Gastrocnemius medialis (tissue), 4 donors: ENCODE measurements at regions not wholly inside any gene's neighbourhood (a gene's known extent, or its start where the extent isn't known, plus 50 kb on each side); places are given as distances from the start of the nearest gene placed in this dataset.

ENCODE experiments used
- ATAC-seq, 2 donors: fragments of 150-250 bp; one replicate each; pipeline ENCODE4 v1.9.1; 2016
- DNase-seq, 2 donors: peaks; one replicate each; pipeline ENCODE4 v3.0.0-alpha.2; 2019
- H3K27ac ChIP-seq, 4 donors: fragments of 200-600 bp; sonication (generic); 1 replicate in 1 of 4; 2 replicates in 3 of 4; pipeline ENCODE4 v1.5.1; 2016 to 2018; ENCODE audit warnings: mild to moderate bottlenecking in 2 of 4, moderate library complexity in 1 of 4
- H3K27me3 ChIP-seq, 3 donors: fragments of 200-600 bp; sonication (generic) in 2 of 3; 1 replicate in 1 of 3; 2 replicates in 2 of 3; pipeline versions ENCODE4 v1.5.1 to v1.6.0; 2016 to 2019; ENCODE audit warnings: mild to moderate bottlenecking in 1 of 3, moderate library complexity in 1 of 3
- H3K36me3 ChIP-seq, 2 donors: fragments of 200-600 bp; sonication (generic) in 1 of 2; one replicate each; pipeline ENCODE4 v1.5.1; 2017 to 2018
- H3K4me1 ChIP-seq, 2 donors: fragments of 200-600 bp; sonication (generic) in 1 of 2; one replicate each; pipeline ENCODE4 v1.5.1; 2016 to 2017; ENCODE audit warnings: mild to moderate bottlenecking in 2 of 2
- H3K4me3 ChIP-seq, 4 donors: fragments of 200-600 bp; sonication (generic) in 3 of 4; 1 replicate in 1 of 4; 2 replicates in 3 of 4; pipeline ENCODE4 v1.5.1; 2016 to 2019; ENCODE audit warnings: mild to moderate bottlenecking in 2 of 4
- H3K9me3 ChIP-seq, 3 donors: fragments of 200-600 bp; sonication (generic) in 2 of 3; 1 replicate in 1 of 3; 2 replicates in 2 of 3; pipeline ENCODE4 v1.5.1; 2016 to 2019
- POLR2A ChIP-seq, 2 donors: fragments of 450-650 bp; IDR thresholded peaks; one replicate each; pipeline ENCODE4 v1.6.1; 2017; ENCODE audit warnings: antibody characterized with exemption in 2 of 2, mild to moderate bottlenecking in 2 of 2, moderate library complexity in 2 of 2
- in situ Hi-C, 4 donors: fragments of 200-750 bp; cut with MboI; loops; one replicate each; pipeline versions ENCODE4 v1.15.0 to v1.8.0; 2017; ENCODE audit warnings: low sequenced_read_pairs in 4 of 4
- intact Hi-C: fragments of 100-400 bp; cut with DNase I; formaldehyde crosslinking; loops from one replicate; pipeline ENCODE4 v1.15.1; 2023; ENCODE audit warnings: low total_unique reads
- TF ChIP-seq, protein P1 (sequence below), 5 experiments: fragments of 450-650 bp in 3 of 5; fragments of 200-600 bp in 2 of 5; sonication (generic) in 2 of 5; IDR thresholded peaks in 4 of 5; conservative IDR thresholded peaks in 1 of 5; 1 replicate in 4 of 5; 2 replicates in 1 of 5; pipeline ENCODE4 v1.5.1; 2016 to 2019; ENCODE audit warnings: antibody characterized with exemption in 5 of 5, mild to moderate bottlenecking in 3 of 5, moderate library complexity in 3 of 5

DNA sequence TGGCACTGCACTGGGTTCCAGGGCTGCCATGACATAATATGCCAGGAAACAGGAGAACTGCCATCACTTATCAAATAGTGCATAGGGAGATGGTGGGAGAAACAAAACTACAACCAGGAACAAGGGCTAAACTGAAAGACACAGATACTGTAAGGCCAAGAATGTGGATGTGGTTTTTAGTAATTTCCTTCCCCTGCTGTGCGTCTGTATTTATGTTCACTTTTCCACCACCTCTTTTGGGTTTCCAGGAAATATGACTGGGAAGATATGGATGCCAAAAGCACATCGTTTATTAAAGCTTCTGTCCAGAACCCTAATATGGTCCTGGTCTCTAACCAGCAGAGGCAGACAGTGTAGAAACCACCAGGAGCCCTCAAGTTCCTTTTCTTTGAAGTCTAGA lies 759.7 kb upstream of the FANCL start:
- no peak overlapping the region for H3K27ac ChIP-seq
- in situ Hi-C loops = no loop called here
- H3K4me1 ChIP-seq = no peaks in the 10 kb centered on the region
- ATAC-seq = no peak
- TF ChIP-seq, protein P1, sequence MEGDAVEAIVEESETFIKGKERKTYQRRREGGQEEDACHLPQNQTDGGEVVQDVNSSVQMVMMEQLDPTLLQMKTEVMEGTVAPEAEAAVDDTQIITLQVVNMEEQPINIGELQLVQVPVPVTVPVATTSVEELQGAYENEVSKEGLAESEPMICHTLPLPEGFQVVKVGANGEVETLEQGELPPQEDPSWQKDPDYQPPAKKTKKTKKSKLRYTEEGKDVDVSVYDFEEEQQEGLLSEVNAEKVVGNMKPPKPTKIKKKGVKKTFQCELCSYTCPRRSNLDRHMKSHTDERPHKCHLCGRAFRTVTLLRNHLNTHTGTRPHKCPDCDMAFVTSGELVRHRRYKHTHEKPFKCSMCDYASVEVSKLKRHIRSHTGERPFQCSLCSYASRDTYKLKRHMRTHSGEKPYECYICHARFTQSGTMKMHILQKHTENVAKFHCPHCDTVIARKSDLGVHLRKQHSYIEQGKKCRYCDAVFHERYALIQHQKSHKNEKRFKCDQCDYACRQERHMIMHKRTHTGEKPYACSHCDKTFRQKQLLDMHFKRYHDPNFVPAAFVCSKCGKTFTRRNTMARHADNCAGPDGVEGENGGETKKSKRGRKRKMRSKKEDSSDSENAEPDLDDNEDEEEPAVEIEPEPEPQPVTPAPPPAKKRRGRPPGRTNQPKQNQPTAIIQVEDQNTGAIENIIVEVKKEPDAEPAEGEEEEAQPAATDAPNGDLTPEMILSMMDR (IDR thresholded peaks at IDR 0.05 in 4 of 5, conservative IDR thresholded peaks at IDR 0.05 in 1 of 5) = no peak
- TF ChIP-seq POLR2A (IDR thresholded peaks at IDR 0.05) = no peak
- H3K36me3 ChIP-seq = no peaks in the 10 kb centered on the region
- H3K4me3 ChIP-seq = no peak overlapping the region
- H3K9me3 ChIP-seq = no peaks in the 10 kb centered on the region
- H3K27me3 ChIP-seq = no peaks in the 10 kb centered on the region
- DNase-seq = no peak
- intact Hi-C loops = no loop called here

- Histone ChIP-seq H3K9me3 (no peaks in the 10 kb centered on the region), H3K4me1 (no peaks in the 10 kb centered on the region), H3K4me3 (no peak overlapping the region), H3K27me3 (no peaks in the 10 kb centered on the region), H3K36me3 (no peaks in the 10 kb centered on the region), H3K27ac (no peak overlapping the region)
- DNase-seq = no peak
- intact Hi-C loops = no loop called here
- in situ Hi-C loops = no loop called here
- no peak for TF ChIP-seq POLR2A (IDR thresholded peaks at IDR 0.05)
- TF ChIP-seq, protein P1 (IDR thresholded peaks at IDR 0.05 in 4 of 5, conservative IDR thresholded peaks at IDR 0.05 in 1 of 5) = no peak
- ATAC-seq = no peak
Measured at GRCh38 chr2:58992062-58992706, 751.1 kb upstream of the FANCL start.

DNA sequence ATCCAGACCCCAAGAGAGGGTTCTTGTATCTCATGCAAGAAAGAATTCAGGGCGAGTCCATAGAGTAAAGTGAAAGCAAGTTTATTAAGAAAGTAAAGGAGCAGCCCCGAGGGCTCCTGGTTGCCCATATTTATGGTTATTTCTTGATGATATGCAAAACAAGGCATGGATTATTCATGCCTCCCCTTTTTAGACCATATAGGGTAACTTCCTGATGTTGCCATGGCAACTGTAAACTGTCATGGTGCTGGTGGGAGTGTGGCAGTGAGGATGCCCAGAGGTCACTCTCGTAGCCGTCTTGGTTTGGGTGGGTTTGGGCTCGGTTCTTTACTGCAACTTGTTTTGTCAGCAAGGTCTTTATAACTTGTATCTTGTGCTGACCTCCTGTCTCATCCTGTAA lies 750.2 kb upstream of the FANCL start:
- ATAC-seq = no peak
- TF ChIP-seq POLR2A (IDR thresholded peaks at IDR 0.05) = no peak
- TF ChIP-seq, protein P1 (IDR thresholded peaks at IDR 0.05 in 4 of 5, conservative IDR thresholded peaks at IDR 0.05 in 1 of 5) = no peak

DNA sequence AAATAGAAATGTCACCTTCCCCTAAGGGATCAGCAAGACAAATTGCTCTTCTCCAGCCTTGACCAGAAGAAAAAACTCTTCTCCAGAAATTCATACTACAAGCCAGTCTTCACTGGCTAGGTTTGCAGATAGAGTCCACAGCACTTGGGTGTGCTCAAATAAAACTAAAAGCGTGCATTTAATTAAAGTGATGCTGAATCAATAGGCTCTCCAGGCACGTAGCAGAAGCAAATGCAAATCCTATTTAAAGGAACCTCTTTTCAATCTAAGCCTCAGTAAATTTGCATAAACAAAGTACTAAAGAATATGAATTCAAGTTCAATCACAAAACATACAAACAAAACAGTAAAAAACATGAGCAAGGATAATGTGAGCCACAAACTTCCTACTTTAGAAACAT lies 744.4 kb upstream of the FANCL start:
- no peak for DNase-seq
- Histone ChIP-seq H3K36me3 (no peaks in the 10 kb centered on the region), H3K4me1 (no peaks in the 10 kb centered on the region), H3K9me3 (no peaks in the 10 kb centered on the region), H3K4me3 (no peak overlapping the region), H3K27me3 (no peaks in the 10 kb centered on the region), H3K27ac (no peak overlapping the region)
- in situ Hi-C loops (no loop called here), intact Hi-C loops (no loop called here)
- TF ChIP-seq, protein P1 (IDR thresholded peaks at IDR 0.05 in 4 of 5, conservative IDR thresholded peaks at IDR 0.05 in 1 of 5) = no peak
- TF ChIP-seq POLR2A (IDR thresholded peaks at IDR 0.05) = no peak
- ATAC-seq = no peak

More for the DNA sequence above, 750.2 kb upstream of the FANCL start:
- Histone ChIP-seq H3K4me3 (no peak overlapping the region), H3K27me3 (no peaks in the 10 kb centered on the region), H3K4me1 (no peaks in the 10 kb centered on the region), H3K9me3 (no peaks in the 10 kb centered on the region), H3K36me3 (no peaks in the 10 kb centered on the region), H3K27ac (no peak overlapping the region)
- intact Hi-C loops = no loop called here
- in situ Hi-C loops = no loop called here
- no peak for DNase-seq

DNA sequence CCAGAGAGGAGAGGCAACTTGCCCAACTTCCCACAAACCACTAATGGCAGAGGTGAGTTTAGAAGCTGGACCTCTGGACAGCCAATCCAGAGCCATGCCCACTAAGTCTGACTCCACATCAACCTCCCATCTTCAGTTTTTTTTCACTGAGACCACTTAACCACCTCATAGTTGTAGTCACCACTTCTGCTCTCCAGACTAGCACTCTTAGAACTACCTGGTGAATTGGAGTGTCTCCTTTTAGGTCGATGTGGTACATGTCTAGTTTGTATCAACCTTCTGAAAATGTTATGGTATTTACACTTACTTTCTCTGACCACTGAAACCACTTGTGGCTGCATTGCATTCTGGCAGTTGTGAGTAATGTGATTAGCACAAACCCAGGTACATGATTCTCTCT lies 743.6 kb upstream of the FANCL start:
- Histone ChIP-seq H3K4me3 (no peak overlapping the region), H3K27me3 (no peaks in the 10 kb centered on the region), H3K27ac (no peak overlapping the region), H3K9me3 (no peaks in the 10 kb centered on the region), H3K36me3 (no peaks in the 10 kb centered on the region), H3K4me1 (no peaks in the 10 kb centered on the region)
- DNase-seq (no peak), ATAC-seq (no peak)
- TF ChIP-seq, protein P1 (IDR thresholded peaks at IDR 0.05 in 4 of 5, conservative IDR thresholded peaks at IDR 0.05 in 1 of 5) = no peak
- no peak for TF ChIP-seq POLR2A (IDR thresholded peaks at IDR 0.05)
- intact Hi-C loops (no loop called here), in situ Hi-C loops (no loop called here)
